IPS DF 6.9 (cell line): ENCODE measurements at regions not wholly inside any gene's neighbourhood (a gene's known extent, or its start where the extent isn't known, plus 50 kb on each side); places are given as distances from the start of the nearest gene placed in this dataset.

Experiments
- DNase-seq: peaks from one replicate; pipeline ENCODE4 v3.0.0-alpha.2; 2013; ENCODE audit warnings: low read depth, low spot score
- H3K27ac ChIP-seq: one replicate; pipeline ENCODE4 v1.5.1; 2013; ENCODE audit warnings: low read length, control low read depth
- H3K27me3 ChIP-seq: 2 replicates; pipeline ENCODE4 v1.6.1; 2013; ENCODE audit warnings: mild to moderate bottlenecking, low read length; ENCODE audit not compliant: control insufficient read depth, insufficient read depth
- H3K36me3 ChIP-seq: 2 replicates; pipeline ENCODE4 v1.6.1; 2013; ENCODE audit warnings: low read length; ENCODE audit not compliant: control insufficient read depth, insufficient read depth
- H3K4me1 ChIP-seq: 2 replicates; pipeline ENCODE4 v1.6.1; 2013; ENCODE audit warnings: low read length; ENCODE audit not compliant: control insufficient read depth, insufficient read depth
- H3K4me3 ChIP-seq: 2 replicates; pipeline ENCODE4 v1.5.1; 2013; ENCODE audit warnings: mild to moderate bottlenecking, low read length
- H3K9me3 ChIP-seq: 2 replicates; pipeline ENCODE4 v1.6.1; 2013; ENCODE audit warnings: low read length, inconsistent platforms; ENCODE audit not compliant: control insufficient read depth, insufficient read depth
- WGBS: extraction: QIAGEN DNeasy Blood & Tissue Kit; methylation state at CpG from one replicate; pipeline ENCODE4 v1.1.7; 2013; ENCODE audit warnings: mixed read lengths, missing lambda C conversion rate; ENCODE audit not compliant: insufficient read length, insufficient coverage; 5-methylcytosine and 5-hydroxymethylcytosine counted together

DNA sequence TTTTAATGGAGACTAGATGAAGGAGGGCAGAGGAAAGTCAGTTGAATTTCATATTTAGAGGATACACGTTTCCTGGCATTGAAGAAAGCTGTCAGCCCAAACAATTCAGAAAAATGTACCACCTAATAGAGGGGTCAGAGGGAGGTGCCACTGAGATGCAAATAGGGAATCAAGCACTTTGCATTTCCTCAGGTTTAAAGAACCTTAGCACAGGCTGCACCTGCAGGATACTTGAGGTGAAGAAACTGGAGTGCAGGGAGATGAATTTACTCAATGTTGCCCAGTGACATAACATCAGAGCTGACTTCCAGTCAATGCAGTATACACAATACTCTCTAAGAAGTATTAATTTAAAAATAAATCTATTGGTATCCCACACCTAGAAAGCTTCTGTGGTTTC lies 67.0 kb upstream of the MAST4 start:
- Histone ChIP-seq H3K4me3 (no peak overlapping the region), H3K27me3 (no peaks in the 10 kb centered on the region), H3K9me3 (no peaks in the 10 kb centered on the region), H3K27ac (no peak overlapping the region), H3K36me3 (no peaks in the 10 kb centered on the region), H3K4me1 (no peaks in the 10 kb centered on the region)
- no CpG with 5 or more reads among the region's 1 CpG for WGBS
- DNase-seq: no peak

DNA sequence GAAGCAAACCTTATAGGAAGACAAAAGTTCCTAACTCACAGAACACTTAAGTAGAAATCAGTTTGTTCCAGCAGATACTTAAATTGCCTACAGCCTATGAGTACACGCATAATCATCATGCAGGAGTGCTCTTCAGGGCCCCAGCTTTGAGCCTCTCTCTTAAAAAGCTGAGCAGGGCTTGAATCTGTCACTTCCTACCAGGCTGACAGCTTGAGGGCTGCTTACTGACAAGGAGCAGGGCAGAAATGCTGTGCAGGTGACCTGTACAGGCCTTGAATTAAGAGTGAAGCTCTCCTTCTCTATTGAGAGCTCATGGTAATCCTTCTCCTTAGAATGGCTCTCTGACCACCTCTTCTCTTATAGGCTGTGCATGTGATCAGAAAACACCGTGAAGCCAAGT lies 66.5 kb upstream of the MAST4 start:
- Histone ChIP-seq H3K4me3 (no peak overlapping the region), H3K27ac (no peak overlapping the region), H3K9me3 (no peaks in the 10 kb centered on the region), H3K27me3 (no peaks in the 10 kb centered on the region), H3K4me1 (no peaks in the 10 kb centered on the region), H3K36me3 (no peaks in the 10 kb centered on the region)
- WGBS: no CpG with 5 or more reads among the region's 2 CpGs
- no peak for DNase-seq

DNA sequence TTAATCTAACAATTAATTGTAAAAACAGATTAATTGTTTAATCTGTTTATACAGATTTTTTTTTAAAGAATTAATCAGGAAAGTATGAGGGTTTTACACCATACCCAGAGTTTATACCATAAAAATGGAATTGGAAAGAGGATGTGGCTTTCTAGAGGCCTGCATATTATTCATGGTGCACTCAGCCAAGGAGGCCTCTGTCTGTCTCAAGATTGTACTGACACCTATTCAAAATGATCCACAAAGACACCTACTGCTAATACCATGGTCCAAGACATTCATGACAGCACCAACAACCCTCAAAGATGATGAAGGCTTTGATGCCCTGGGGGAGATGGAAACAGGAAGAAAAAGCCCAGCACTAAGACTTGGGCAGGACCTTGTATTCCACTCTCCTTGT lies 58.1 kb upstream of the MAST4 start:
- no peaks in the 10 kb centered on the region for H3K9me3 ChIP-seq
- H3K27me3 ChIP-seq: no peaks in the 10 kb centered on the region
- H3K27ac ChIP-seq: no peak overlapping the region
- H3K36me3 ChIP-seq: no peaks in the 10 kb centered on the region
- no peak overlapping the region for H3K4me3 ChIP-seq
- DNase-seq: no peak
- H3K4me1 ChIP-seq: no peaks in the 10 kb centered on the region

DNA sequence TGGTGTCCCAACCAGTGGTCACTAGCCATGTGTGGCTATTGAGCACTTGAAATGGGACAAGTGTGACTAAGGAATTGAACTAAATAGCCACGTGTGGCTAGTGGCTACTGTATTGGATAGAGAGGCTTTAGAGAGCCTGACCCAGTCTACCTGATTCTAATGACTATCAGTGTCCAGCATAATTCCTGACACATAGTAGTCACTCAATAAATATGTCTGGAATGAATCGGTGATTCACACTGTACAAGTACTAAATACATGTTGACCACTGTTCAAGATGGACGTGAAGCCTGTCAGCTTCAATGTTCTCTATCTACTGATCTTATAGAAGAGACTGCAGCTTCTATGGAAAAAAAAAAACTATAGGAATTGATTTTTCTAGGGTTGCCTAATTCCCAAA lies 57.7 kb upstream of the MAST4 start:
- Histone ChIP-seq H3K4me1 (no peaks in the 10 kb centered on the region), H3K27me3 (no peaks in the 10 kb centered on the region), H3K4me3 (no peak overlapping the region), H3K27ac (no peak overlapping the region), H3K36me3 (no peaks in the 10 kb centered on the region), H3K9me3 (no peaks in the 10 kb centered on the region)
- WGBS: no CpG with 5 or more reads among the region's 3 CpGs
- DNase-seq: no peak

DNA sequence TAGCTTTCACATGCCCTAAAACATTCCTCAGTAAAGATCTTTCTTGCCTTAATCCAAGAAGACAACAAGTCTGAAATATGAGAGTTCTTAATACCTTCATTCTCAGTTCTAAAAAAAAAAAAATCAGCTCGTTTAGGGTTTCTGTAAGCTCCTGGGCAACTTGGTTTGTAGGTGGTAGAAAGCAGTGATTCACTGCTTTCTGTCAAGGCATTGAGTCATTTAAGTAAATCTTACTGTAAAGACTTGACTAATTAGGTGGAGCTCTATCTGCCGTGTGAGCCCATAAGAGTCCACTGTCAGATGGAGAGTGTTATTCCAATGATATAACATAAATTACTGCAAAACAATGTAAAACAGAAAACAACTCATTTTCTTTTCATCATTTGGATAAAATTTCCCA lies 56.1 kb upstream of the MAST4 start:
- Histone ChIP-seq H3K9me3 (no peaks in the 10 kb centered on the region), H3K4me1 (no peaks in the 10 kb centered on the region), H3K36me3 (no peaks in the 10 kb centered on the region), H3K27ac (no peak overlapping the region), H3K27me3 (no peaks in the 10 kb centered on the region), H3K4me3 (no peak overlapping the region)
- WGBS: no CpG with 5 or more reads among the region's 2 CpGs
- no peak for DNase-seq

DNA sequence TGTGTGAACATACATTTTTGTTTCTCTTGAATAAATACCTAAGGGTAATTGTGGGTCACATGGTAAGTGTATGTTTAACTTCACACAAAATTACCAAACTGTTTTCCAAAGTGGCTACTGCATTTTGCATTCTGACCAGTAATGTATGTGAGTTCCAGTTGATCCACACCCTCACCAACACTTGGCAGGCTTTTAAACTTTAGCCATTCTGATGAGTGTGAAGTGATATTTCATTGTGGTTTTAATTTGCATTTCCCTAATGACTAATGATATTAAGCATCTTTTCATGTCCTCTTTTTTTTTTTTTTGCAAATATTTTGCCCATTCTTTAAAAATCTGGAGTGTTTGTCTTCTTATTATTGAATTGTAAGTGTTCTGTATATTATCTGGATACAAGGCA lies 53.5 kb upstream of the MAST4 start:
- H3K9me3 ChIP-seq: no peaks in the 10 kb centered on the region
- DNase-seq: no peak
- H3K27me3 ChIP-seq: no peaks in the 10 kb centered on the region
- H3K4me1 ChIP-seq: no peaks in the 10 kb centered on the region
- no peak overlapping the region for H3K27ac ChIP-seq
- no peak overlapping the region for H3K4me3 ChIP-seq
- no peaks in the 10 kb centered on the region for H3K36me3 ChIP-seq
